GM12874 (cell line): ENCODE measurements at regions not wholly inside any gene's neighbourhood (a gene's known extent, or its start where the extent isn't known, plus 50 kb on each side); places are given as distances from the start of the nearest gene placed in this dataset.

Source experiments
- TF ChIP-seq, protein P1 (sequence below): IDR thresholded peaks from 2 replicates; pipeline ENCODE4 v1.5.1; 2011; ENCODE audit warnings: low read depth, mild to moderate bottlenecking, control low read depth, low read length, moderate library complexity; ENCODE audit not compliant: insufficient read depth

DNA sequence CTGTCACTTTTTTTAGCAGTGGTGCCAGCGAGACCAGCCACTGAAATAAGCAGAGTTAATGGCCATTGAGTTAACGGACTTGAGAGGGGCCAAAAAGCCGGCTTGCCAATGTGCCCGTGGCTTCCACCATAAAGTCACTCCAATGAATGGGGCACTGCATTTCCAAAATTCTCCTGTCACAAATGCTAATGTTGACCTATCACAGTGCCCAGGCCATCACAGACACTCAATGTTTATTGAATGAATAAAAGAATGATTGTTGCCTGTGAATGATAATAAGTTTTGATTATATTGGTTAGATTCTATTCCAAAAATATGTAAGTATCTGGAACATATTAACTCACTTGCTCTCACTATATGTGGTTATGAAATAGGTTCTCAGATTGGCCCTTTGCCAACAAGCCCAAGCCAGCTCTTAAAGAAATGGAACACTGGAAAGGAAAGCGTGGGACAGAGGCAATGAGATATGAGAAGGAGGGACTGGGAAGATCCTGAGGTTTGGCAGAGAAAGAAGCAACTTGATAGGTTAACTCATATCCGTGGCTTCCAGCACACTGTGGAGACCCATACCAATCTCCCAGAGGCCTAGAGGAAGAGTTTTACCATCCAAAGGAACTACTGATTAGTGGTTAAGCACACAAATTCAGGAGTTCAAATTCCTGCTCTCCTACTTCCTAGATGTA is 108.7 kb downstream of the BTG1 start:
- TF ChIP-seq, protein P1, sequence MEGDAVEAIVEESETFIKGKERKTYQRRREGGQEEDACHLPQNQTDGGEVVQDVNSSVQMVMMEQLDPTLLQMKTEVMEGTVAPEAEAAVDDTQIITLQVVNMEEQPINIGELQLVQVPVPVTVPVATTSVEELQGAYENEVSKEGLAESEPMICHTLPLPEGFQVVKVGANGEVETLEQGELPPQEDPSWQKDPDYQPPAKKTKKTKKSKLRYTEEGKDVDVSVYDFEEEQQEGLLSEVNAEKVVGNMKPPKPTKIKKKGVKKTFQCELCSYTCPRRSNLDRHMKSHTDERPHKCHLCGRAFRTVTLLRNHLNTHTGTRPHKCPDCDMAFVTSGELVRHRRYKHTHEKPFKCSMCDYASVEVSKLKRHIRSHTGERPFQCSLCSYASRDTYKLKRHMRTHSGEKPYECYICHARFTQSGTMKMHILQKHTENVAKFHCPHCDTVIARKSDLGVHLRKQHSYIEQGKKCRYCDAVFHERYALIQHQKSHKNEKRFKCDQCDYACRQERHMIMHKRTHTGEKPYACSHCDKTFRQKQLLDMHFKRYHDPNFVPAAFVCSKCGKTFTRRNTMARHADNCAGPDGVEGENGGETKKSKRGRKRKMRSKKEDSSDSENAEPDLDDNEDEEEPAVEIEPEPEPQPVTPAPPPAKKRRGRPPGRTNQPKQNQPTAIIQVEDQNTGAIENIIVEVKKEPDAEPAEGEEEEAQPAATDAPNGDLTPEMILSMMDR = no peak

- TF ChIP-seq, protein P1 = no peak
Observed at GRCh38 chr12:92036061-92036620, 109.5 kb downstream of the BTG1 start.

DNA sequence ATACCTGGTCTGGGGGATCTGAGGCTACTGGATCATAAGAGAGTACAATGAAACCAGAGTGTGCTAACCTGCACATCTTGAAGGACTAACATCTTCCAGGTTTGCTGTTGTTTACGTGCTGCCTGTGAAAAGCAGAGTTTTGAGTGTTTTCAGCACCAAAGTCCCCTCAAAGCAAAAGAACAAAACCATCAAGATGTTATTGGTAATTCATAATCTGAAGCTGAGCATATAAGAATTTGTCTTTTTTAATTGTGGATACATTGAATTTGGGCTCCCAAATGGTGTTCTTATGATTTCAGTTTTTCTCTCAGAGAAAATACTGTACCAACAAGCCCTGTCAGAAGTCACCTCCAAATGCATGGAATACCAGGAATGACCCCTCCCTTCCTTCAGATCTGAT is 110.2 kb downstream of the BTG1 start:
- TF ChIP-seq, protein P1 = no peak

DNA sequence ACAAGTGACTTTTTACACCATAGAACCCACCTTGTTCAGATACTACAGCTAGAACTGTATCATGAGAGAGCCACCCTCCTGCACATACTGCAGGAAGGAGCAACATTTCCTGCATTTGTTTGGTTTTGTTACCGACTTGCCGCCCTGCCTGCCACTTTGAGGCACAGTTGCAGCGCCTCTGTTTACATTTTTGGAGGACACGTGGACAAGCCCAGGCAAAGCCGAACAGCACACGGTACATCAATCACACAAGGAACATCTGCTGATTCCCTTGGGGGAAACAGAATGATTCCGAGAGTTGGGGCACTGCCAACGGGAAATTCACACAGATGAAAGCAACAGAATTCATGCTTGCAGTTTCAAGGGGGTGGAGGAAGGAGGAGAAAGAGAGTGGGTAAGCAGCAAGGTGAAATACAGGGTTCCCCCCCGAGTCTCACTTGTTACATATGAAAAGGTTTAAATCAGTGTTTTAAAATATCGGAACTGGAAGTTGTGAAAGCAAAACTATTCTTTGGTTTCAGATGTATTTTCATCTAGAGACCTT is 110.7 kb downstream of the BTG1 start:
- TF ChIP-seq, protein P1 = no peak

GRCh38 chr12:92034083-92034482 is 111.6 kb downstream of the BTG1 start:
- TF ChIP-seq, protein P1 = no peak

GRCh38 chr12:92032965-92033364 is 112.7 kb downstream of the BTG1 start:
- TF ChIP-seq, protein P1 = no peak

DNA sequence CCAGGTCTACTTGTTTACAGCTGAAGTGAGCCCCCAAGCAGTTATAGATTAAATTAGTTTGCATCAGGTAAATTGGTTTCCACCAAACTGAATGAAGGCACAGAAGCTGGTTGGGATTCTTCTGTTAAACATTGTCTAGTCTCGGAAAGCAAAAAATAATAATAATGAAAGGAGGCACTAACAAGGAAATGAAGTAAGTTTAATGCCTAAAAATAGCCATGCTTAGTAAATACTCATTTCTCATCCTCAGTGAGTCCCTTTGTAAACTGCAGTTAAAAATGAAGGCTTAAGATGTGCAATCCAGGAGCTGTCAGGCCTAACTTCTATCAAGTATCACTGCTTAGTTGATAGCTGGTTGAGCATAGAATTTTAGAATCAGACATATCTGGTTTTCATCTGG is 113.5 kb downstream of the BTG1 start:
- TF ChIP-seq, protein P1 = no peak
